Activated T-helper 17 cell treated with anti-CD3 and anti-CD28 coated beads, Interleukin-2, amount 50 U/mL, for 72 hours (primary cell): ENCODE measurements at regions not wholly inside any gene's neighbourhood (a gene's known extent, or its start where the extent isn't known, plus 50 kb on each side); places are given as distances from the start of the nearest gene placed in this dataset.

ENCODE experiments used
- ATAC-seq: fragments of 150-1000 bp; cut with Tn5 transposase; replicated peaks from 2 replicates; pipeline ENCODE4 v1.10.0; 2021; ENCODE audit warnings: mild to moderate bottlenecking, moderate library complexity
- H3K27ac Mint-ChIP-seq: one replicate; pipeline ENCODE4 v1.8.0; 2022; ENCODE audit warnings: mixed read lengths
- H3K27me3 Mint-ChIP-seq: one replicate; pipeline ENCODE4 v1.8.0; 2022; ENCODE audit warnings: mixed read lengths
- H3K36me3 Mint-ChIP-seq: one replicate; pipeline ENCODE4 v1.8.0; 2022; ENCODE audit warnings: low read depth, mild to moderate bottlenecking, mixed read lengths
- H3K4me1 Mint-ChIP-seq: one replicate; pipeline ENCODE4 v1.8.0; 2022; ENCODE audit warnings: mixed read lengths
- H3K4me3 Mint-ChIP-seq: one replicate; pipeline ENCODE4 v1.8.0; 2022; ENCODE audit warnings: mild to moderate bottlenecking, mixed read lengths
- H3K9me3 Mint-ChIP-seq: one replicate; pipeline ENCODE4 v1.8.0; 2022; ENCODE audit warnings: mixed read lengths

GRCh38 chr15:91670108-91670507 lies 183.4 kb upstream of the SLCO3A1 start:
- H3K4me3 Mint-ChIP-seq, result no peak overlapping the region
- H3K27ac Mint-ChIP-seq, result no peak overlapping the region
- no peaks in the 10 kb centered on the region for H3K4me1 Mint-ChIP-seq
- no peaks in the 10 kb centered on the region for H3K36me3 Mint-ChIP-seq
- ATAC-seq, result no peak
- peaks cover 13% of the 10 kb centered on the region for H3K9me3 Mint-ChIP-seq
- H3K27me3 Mint-ChIP-seq, result peaks cover 14% of the 10 kb centered on the region

GRCh38 chr15:91678003-91678402 lies 175.5 kb upstream of the SLCO3A1 start:
- peaks cover 14% of the 10 kb centered on the region for H3K9me3 Mint-ChIP-seq
- H3K4me3 Mint-ChIP-seq, result no peak overlapping the region
- no peak overlapping the region for H3K27ac Mint-ChIP-seq
- no peaks in the 10 kb centered on the region for H3K4me1 Mint-ChIP-seq
- H3K36me3 Mint-ChIP-seq, result no peaks in the 10 kb centered on the region
- peaks cover 28% of the 10 kb centered on the region for H3K27me3 Mint-ChIP-seq
- no peak for ATAC-seq

- no peak for ATAC-seq
- no peak overlapping the region for H3K27ac Mint-ChIP-seq
- H3K4me1 Mint-ChIP-seq, result no peaks in the 10 kb centered on the region
- peaks cover 31% of the 10 kb centered on the region for H3K27me3 Mint-ChIP-seq
- H3K4me3 Mint-ChIP-seq, result no peak overlapping the region
- no peaks in the 10 kb centered on the region for H3K36me3 Mint-ChIP-seq
- H3K9me3 Mint-ChIP-seq, result peaks cover 7% of the 10 kb centered on the region
Measured at GRCh38 chr15:91679447-91679846, 174.1 kb upstream of the SLCO3A1 start.

- Mint-ChIP-seq H3K4me1 (no peaks in the 10 kb centered on the region), H3K27ac (no peak overlapping the region), H3K4me3 (no peak overlapping the region), H3K9me3 (no peaks in the 10 kb centered on the region), H3K36me3 (no peaks in the 10 kb centered on the region), H3K27me3 (peaks cover 37% of the 10 kb centered on the region)
- no peak for ATAC-seq
Measured at GRCh38 chr15:91685436-91685835, 168.1 kb upstream of the SLCO3A1 start.

GRCh38 chr15:91688811-91689210 lies 164.7 kb upstream of the SLCO3A1 start:
- no peak for ATAC-seq
- no peaks in the 10 kb centered on the region for H3K36me3 Mint-ChIP-seq
- H3K4me1 Mint-ChIP-seq, result no peaks in the 10 kb centered on the region
- H3K9me3 Mint-ChIP-seq, result no peaks in the 10 kb centered on the region
- no peak overlapping the region for H3K4me3 Mint-ChIP-seq
- H3K27ac Mint-ChIP-seq, result no peak overlapping the region
- peaks cover 15% of the 10 kb centered on the region for H3K27me3 Mint-ChIP-seq

- Mint-ChIP-seq H3K27me3 (peaks cover 12% of the 10 kb centered on the region), H3K9me3 (no peaks in the 10 kb centered on the region), H3K36me3 (no peaks in the 10 kb centered on the region), H3K4me3 (no peak overlapping the region), H3K27ac (no peak overlapping the region), H3K4me1 (no peaks in the 10 kb centered on the region)
- ATAC-seq, result no peak
Measured at GRCh38 chr15:91689377-91689776, 164.1 kb upstream of the SLCO3A1 start.

GRCh38 chr15:91692596-91692995 lies 160.9 kb upstream of the SLCO3A1 start:
- ATAC-seq, result no peak
- Mint-ChIP-seq H3K27me3 (peaks cover 7% of the 10 kb centered on the region), H3K27ac (no peak overlapping the region), H3K9me3 (no peaks in the 10 kb centered on the region), H3K4me3 (no peak overlapping the region), H3K36me3 (no peaks in the 10 kb centered on the region), H3K4me1 (no peaks in the 10 kb centered on the region)

GRCh38 chr15:91694131-91694830 lies 159.2 kb upstream of the SLCO3A1 start:
- H3K27me3 Mint-ChIP-seq, result peaks cover 7% of the 10 kb centered on the region

GRCh38 chr15:91694831-91695210 lies 158.7 kb upstream of the SLCO3A1 start:
- Mint-ChIP-seq H3K27me3 (peaks cover 7% of the 10 kb centered on the region), H3K4me1 (no peaks in the 10 kb centered on the region), H3K27ac (no peak overlapping the region), H3K4me3 (no peak overlapping the region), H3K36me3 (no peaks in the 10 kb centered on the region), H3K9me3 (no peaks in the 10 kb centered on the region)
- no peak for ATAC-seq

More at GRCh38 chr15:91694131-91694830, 159.2 kb upstream of the SLCO3A1 start:
- H3K4me1 Mint-ChIP-seq, result no peaks in the 10 kb centered on the region
- no peak overlapping the region for H3K4me3 Mint-ChIP-seq
- no peaks in the 10 kb centered on the region for H3K9me3 Mint-ChIP-seq
- ATAC-seq, result no peak
- H3K27ac Mint-ChIP-seq, result no peak overlapping the region
- no peaks in the 10 kb centered on the region for H3K36me3 Mint-ChIP-seq

GRCh38 chr15:91695799-91696198 lies 157.7 kb upstream of the SLCO3A1 start:
- Mint-ChIP-seq H3K4me3 (no peak overlapping the region), H3K27ac (no peak overlapping the region), H3K27me3 (peaks cover 9% of the 10 kb centered on the region), H3K4me1 (no peaks in the 10 kb centered on the region), H3K36me3 (no peaks in the 10 kb centered on the region), H3K9me3 (no peaks in the 10 kb centered on the region)
- no peak for ATAC-seq

GRCh38 chr15:91696981-91697380 lies 156.5 kb upstream of the SLCO3A1 start:
- H3K27me3 Mint-ChIP-seq, result peaks cover 11% of the 10 kb centered on the region
- H3K4me1 Mint-ChIP-seq, result no peaks in the 10 kb centered on the region
- no peaks in the 10 kb centered on the region for H3K9me3 Mint-ChIP-seq
- no peaks in the 10 kb centered on the region for H3K36me3 Mint-ChIP-seq
- H3K4me3 Mint-ChIP-seq, result no peak overlapping the region
- ATAC-seq, result no peak
- no peak overlapping the region for H3K27ac Mint-ChIP-seq

GRCh38 chr15:91698241-91698640 lies 155.3 kb upstream of the SLCO3A1 start:
- Mint-ChIP-seq H3K4me1 (no peaks in the 10 kb centered on the region), H3K9me3 (no peaks in the 10 kb centered on the region), H3K36me3 (no peaks in the 10 kb centered on the region), H3K27ac (no peak overlapping the region), H3K4me3 (no peak overlapping the region), H3K27me3 (peaks cover 11% of the 10 kb centered on the region)
- ATAC-seq, result no peak

GRCh38 chr15:91699741-91700140 lies 153.8 kb upstream of the SLCO3A1 start:
- no peaks in the 10 kb centered on the region for H3K9me3 Mint-ChIP-seq
- H3K36me3 Mint-ChIP-seq, result no peaks in the 10 kb centered on the region
- no peak overlapping the region for H3K27ac Mint-ChIP-seq
- no peak overlapping the region for H3K4me3 Mint-ChIP-seq
- peaks cover 11% of the 10 kb centered on the region for H3K27me3 Mint-ChIP-seq
- ATAC-seq, result no peak
- H3K4me1 Mint-ChIP-seq, result no peaks in the 10 kb centered on the region

GRCh38 chr15:91703274-91703673 lies 150.2 kb upstream of the SLCO3A1 start:
- ATAC-seq, result no peak
- Mint-ChIP-seq H3K27ac (no peak overlapping the region), H3K4me3 (no peak overlapping the region), H3K36me3 (no peaks in the 10 kb centered on the region), H3K9me3 (no peaks in the 10 kb centered on the region), H3K4me1 (peaks cover 6% of the 10 kb centered on the region), H3K27me3 (peaks cover 3% of the 10 kb centered on the region)

GRCh38 chr15:91704343-91704742 lies 149.2 kb upstream of the SLCO3A1 start:
- no peak overlapping the region for H3K27ac Mint-ChIP-seq
- peaks cover 6% of the 10 kb centered on the region for H3K4me1 Mint-ChIP-seq
- no peak overlapping the region for H3K4me3 Mint-ChIP-seq
- ATAC-seq, result no peak
- H3K36me3 Mint-ChIP-seq, result no peaks in the 10 kb centered on the region
- no peaks in the 10 kb centered on the region for H3K9me3 Mint-ChIP-seq
- H3K27me3 Mint-ChIP-seq, result peaks cover 3% of the 10 kb centered on the region
